HCT116 (cell line): ENCODE measurements at regions not wholly inside any gene's neighbourhood (a gene's known extent, or its start where the extent isn't known, plus 50 kb on each side); places are given as distances from the start of the nearest gene placed in this dataset.

ENCODE experiments used
- ATAC-seq: fragments of 200-7000 bp; cut with Tn5 transposase; 2 replicates; pipeline ENCODE4 v1.9.1; 2020; ENCODE audit warnings: mild to moderate bottlenecking, moderate library complexity
- BruUV-seq: library from RNA; stranded (reverse); fragments of 400-500 nt; replicated peaks from 2 replicates; lab custom pipeline; 2021; lab: Mats Ljungman, UMichigan
- CTCF ChIA-PET: fragments of 300-600 bp; sonication (Branson Sonifier 250); formaldehyde crosslinking; loops from one replicate; lab custom pipeline; 2021; ENCODE audit warnings: antibody characterized with exemption; lab: Charles Lee
- POLR2A ChIA-PET: fragments of 300-600, 350-600 bp; sonication (Branson Sonifier 250); formaldehyde crosslinking; loops from one replicate; lab custom pipeline; 2021; ENCODE audit warnings: antibody characterized with exemption; lab: Charles Lee
- RAD21 ChIA-PET, 2 experiments: fragments of 300-600 bp; sonication (Branson Sonifier 250); formaldehyde crosslinking; loops; one replicate each; lab custom pipeline; 2023; ENCODE audit warnings: low total read pairs in 2 of 2; ENCODE audit not compliant: uncharacterized antibody in 2 of 2, unreplicated experiment in 2 of 2, low non-redundant PET in 1 of 2; lab: Charles Lee
- DNase-seq: peaks from one replicate; pipeline ENCODE4 v3.0.0-alpha.2; 2010; ENCODE audit warnings: low read depth, low spot score
- H2AFZ ChIP-seq: fragments of 200-600 bp; shearing (Covaris generic), sonication (generic); 2 replicates; pipeline ENCODE4 v1.6.1; 2017; ENCODE audit warnings: low read depth, mixed run types, mixed read lengths, antibody characterized with exemption, low read length; ENCODE audit not compliant: poor library complexity, severe bottlenecking
- H3K27ac ChIP-seq: 2 replicates; pipeline ENCODE4 v1.5.1; 2012; ENCODE audit warnings: low read depth, low read length
- H3K27me3 ChIP-seq: fragments of 200-600 bp; sonication (generic); 2 replicates; pipeline ENCODE4 v1.6.1; 2016; ENCODE audit warnings: mixed run types, low read length, mixed read lengths; ENCODE audit not compliant: insufficient read depth
- H3K36me3 ChIP-seq, 2 experiments: fragments of 200-500 bp in 1 of 2; fragments of 200-600 bp in 1 of 2; sonication (Bioruptor generic) in 1 of 2; sonication (generic) in 1 of 2; 2 replicates each; pipeline versions ENCODE4 v1.5.1 to v1.6.1; 2014 to 2016; ENCODE audit warnings: low read length in 2 of 2, inconsistent platforms in 1 of 2, mixed read lengths in 1 of 2, mixed run types in 1 of 2; ENCODE audit not compliant: insufficient read depth in 2 of 2, control insufficient read depth in 1 of 2
- H3K4me1 ChIP-seq, 2 experiments: fragments of 200-600 bp in 1 of 2; sonication (generic) in 1 of 2; 2 replicates each; pipeline versions ENCODE4 v1.5.1 to v1.6.1; 2012 to 2017; ENCODE audit warnings: low read length in 2 of 2, inconsistent platforms in 1 of 2, mild to moderate bottlenecking in 1 of 2, mixed read lengths in 1 of 2, mixed run types in 1 of 2, moderate library complexity in 1 of 2; ENCODE audit not compliant: insufficient read depth in 2 of 2, control insufficient read depth in 1 of 2
- H3K4me2 ChIP-seq: fragments of 200-600 bp; sonication (generic); 2 replicates; pipeline ENCODE4 v1.6.1; 2017; ENCODE audit warnings: mixed run types, low read length, mixed read lengths
- H3K4me3 ChIP-seq, 2 experiments: fragments of 200-600 bp in 1 of 2; sonication (generic) in 1 of 2; replicated peaks in 1 of 2; 2 replicates each; pipeline ENCODE4 v1.5.1; 2011 to 2016; ENCODE audit warnings: low read length in 2 of 2, control low read depth in 1 of 2, low read depth in 1 of 2, mild to moderate bottlenecking in 1 of 2, mixed read lengths in 1 of 2, mixed run types in 1 of 2
- H3K79me2 ChIP-seq: fragments of 200-600 bp; sonication (generic); 2 replicates; pipeline ENCODE4 v1.6.1; 2017; ENCODE audit warnings: mild to moderate bottlenecking, mixed run types, low read length, moderate library complexity, mixed read lengths; ENCODE audit not compliant: insufficient read depth
- H3K9ac ChIP-seq: fragments of 200-600 bp; sonication (generic); 2 replicates; pipeline ENCODE4 v1.6.1; 2016; ENCODE audit warnings: low read length, mixed read lengths
- H3K9me2 ChIP-seq: fragments of 200-600 bp; sonication (generic), shearing (Covaris generic); 2 replicates; pipeline ENCODE4 v1.6.1; 2017; ENCODE audit warnings: mixed run types, mild to moderate bottlenecking, moderate library complexity; ENCODE audit not compliant: insufficient read depth
- H3K9me3 ChIP-seq, 2 experiments: fragments of 200-500 bp in 1 of 2; fragments of 200-600 bp in 1 of 2; sonication (Bioruptor generic) in 1 of 2; sonication (generic) in 1 of 2; 2 replicates each; pipeline ENCODE4 v1.6.1; 2014 to 2017; ENCODE audit warnings: low read length in 2 of 2, mixed read lengths in 2 of 2, inconsistent platforms in 1 of 2, low read depth in 1 of 2, mild to moderate bottlenecking in 1 of 2, mixed run types in 1 of 2, moderate library complexity in 1 of 2; ENCODE audit not compliant: control insufficient read depth in 1 of 2, insufficient read depth in 1 of 2
- H4K20me1 ChIP-seq: fragments of 200-600 bp; sonication (generic), shearing (Covaris generic); 2 replicates; pipeline ENCODE4 v1.6.1; 2017; ENCODE audit warnings: mixed run types, mild to moderate bottlenecking, moderate library complexity; ENCODE audit not compliant: insufficient read depth
- CBX3 ChIP-seq: IDR thresholded peaks from 2 replicates; pipeline ENCODE4 v1.6.1; 2012; ENCODE audit warnings: low read depth
- EGR1 ChIP-seq: IDR thresholded peaks from 2 replicates; pipeline ENCODE4 v1.6.1; 2012; ENCODE audit warnings: low read depth
- EZH2 ChIP-seq: fragments of 200-600 bp; sonication (generic); IDR thresholded peaks from 2 replicates; pipeline ENCODE4 v1.6.1; 2017; ENCODE audit warnings: antibody characterized with exemption, mixed run types
- EZH2phosphoT487 ChIP-seq: fragments of 200-600 bp; IDR thresholded peaks from 2 replicates; pipeline ENCODE4 v1.6.1; 2018; ENCODE audit warnings: antibody characterized with exemption, borderline replicate concordance
- FOSL1 ChIP-seq: IDR thresholded peaks from 2 replicates; pipeline ENCODE4 v1.6.1; 2012; ENCODE audit warnings: low read depth
- JUND ChIP-seq: IDR thresholded peaks from 2 replicates; pipeline ENCODE4 v1.6.1; 2012
- POLR2AphosphoS5 ChIP-seq: IDR thresholded peaks from 2 replicates; pipeline ENCODE4 v1.6.1; 2011; ENCODE audit warnings: mild to moderate bottlenecking, low read depth, low read length, moderate library complexity
- SIN3A ChIP-seq: IDR thresholded peaks from 2 replicates; pipeline ENCODE4 v1.6.1; 2012; ENCODE audit warnings: low read depth
- SP1 ChIP-seq: IDR thresholded peaks from 2 replicates; pipeline ENCODE4 v1.6.1; 2012; ENCODE audit warnings: low read depth
- SRF ChIP-seq: IDR thresholded peaks from 2 replicates; pipeline ENCODE4 v1.6.1; 2012; ENCODE audit warnings: low read depth
- TCF7L2 ChIP-seq: IDR thresholded peaks from 2 replicates; pipeline ENCODE4 v1.7.0; 2011; ENCODE audit warnings: borderline replicate concordance, inconsistent platforms; ENCODE audit not compliant: insufficient read depth, insufficient read length; ENCODE audit errors: extremely low read depth
- YY1 ChIP-seq: IDR thresholded peaks from 2 replicates; pipeline ENCODE4 v1.6.1; 2011; ENCODE audit warnings: low read length, low read depth, moderate library complexity, mild to moderate bottlenecking; ENCODE audit not compliant: insufficient replicate concordance; ENCODE audit errors: extremely low read depth
- ZFX ChIP-seq: fragments of 450-650 bp; IDR thresholded peaks from 2 replicates; pipeline ENCODE4 v1.6.1; 2017
- ZNF274 ChIP-seq: fragments of 200-500 bp; sonication (Bioruptor generic); IDR thresholded peaks from 2 replicates; pipeline ENCODE4 v1.6.1; 2014; ENCODE audit warnings: mild to moderate bottlenecking, low read depth, low read length, inconsistent platforms
- intact Hi-C: fragments of 100-400 bp; cut with micrococcal nuclease; formaldehyde crosslinking; loops from 2 replicates; pipeline ENCODE4 v1.10.0; 2022
- TF ChIP-seq, protein P1 (sequence below): IDR thresholded peaks from 2 replicates; pipeline ENCODE4 v1.6.1; 2012
- TF ChIP-seq, protein P2 (sequence below): IDR thresholded peaks from 2 replicates; pipeline ENCODE4 v1.6.1; 2012; ENCODE audit warnings: low read depth

DNA sequence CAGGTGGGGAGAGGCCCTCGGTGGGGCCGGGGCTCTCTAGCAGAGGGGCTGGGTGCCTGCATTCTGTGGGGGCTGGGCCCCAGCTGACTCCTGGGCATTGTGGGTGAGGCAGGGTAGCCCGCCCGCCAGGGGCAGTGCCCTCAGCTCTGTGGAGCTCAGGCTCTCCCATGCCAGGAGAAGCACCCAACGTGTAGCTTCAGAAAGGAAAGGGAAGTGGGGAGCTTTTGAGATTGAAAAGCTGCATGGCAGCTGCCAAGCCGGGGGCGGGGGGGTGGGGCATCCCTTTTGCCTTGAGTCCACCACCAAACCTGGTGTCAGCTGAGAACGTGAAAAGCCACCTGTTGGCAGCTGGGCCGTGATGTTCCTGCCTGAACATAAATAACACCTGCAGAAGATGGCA lies 192.1 kb upstream of the CIBAR2 start:
- TF ChIP-seq SIN3A: no peak
- no peak for TF ChIP-seq EZH2
- no peak for TF ChIP-seq CBX3
- no peak for TF ChIP-seq SP1
- TF ChIP-seq FOSL1: no peak
- no peak for TF ChIP-seq JUND
- no peak for TF ChIP-seq EZH2phosphoT487
- no peak for TF ChIP-seq TCF7L2
- TF ChIP-seq, protein P1, sequence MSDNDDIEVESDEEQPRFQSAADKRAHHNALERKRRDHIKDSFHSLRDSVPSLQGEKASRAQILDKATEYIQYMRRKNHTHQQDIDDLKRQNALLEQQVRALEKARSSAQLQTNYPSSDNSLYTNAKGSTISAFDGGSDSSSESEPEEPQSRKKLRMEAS: no peak
- TF ChIP-seq SRF: no peak
- TF ChIP-seq YY1: no peak
- TF ChIP-seq POLR2AphosphoS5: no peak
- TF ChIP-seq, protein P2, sequence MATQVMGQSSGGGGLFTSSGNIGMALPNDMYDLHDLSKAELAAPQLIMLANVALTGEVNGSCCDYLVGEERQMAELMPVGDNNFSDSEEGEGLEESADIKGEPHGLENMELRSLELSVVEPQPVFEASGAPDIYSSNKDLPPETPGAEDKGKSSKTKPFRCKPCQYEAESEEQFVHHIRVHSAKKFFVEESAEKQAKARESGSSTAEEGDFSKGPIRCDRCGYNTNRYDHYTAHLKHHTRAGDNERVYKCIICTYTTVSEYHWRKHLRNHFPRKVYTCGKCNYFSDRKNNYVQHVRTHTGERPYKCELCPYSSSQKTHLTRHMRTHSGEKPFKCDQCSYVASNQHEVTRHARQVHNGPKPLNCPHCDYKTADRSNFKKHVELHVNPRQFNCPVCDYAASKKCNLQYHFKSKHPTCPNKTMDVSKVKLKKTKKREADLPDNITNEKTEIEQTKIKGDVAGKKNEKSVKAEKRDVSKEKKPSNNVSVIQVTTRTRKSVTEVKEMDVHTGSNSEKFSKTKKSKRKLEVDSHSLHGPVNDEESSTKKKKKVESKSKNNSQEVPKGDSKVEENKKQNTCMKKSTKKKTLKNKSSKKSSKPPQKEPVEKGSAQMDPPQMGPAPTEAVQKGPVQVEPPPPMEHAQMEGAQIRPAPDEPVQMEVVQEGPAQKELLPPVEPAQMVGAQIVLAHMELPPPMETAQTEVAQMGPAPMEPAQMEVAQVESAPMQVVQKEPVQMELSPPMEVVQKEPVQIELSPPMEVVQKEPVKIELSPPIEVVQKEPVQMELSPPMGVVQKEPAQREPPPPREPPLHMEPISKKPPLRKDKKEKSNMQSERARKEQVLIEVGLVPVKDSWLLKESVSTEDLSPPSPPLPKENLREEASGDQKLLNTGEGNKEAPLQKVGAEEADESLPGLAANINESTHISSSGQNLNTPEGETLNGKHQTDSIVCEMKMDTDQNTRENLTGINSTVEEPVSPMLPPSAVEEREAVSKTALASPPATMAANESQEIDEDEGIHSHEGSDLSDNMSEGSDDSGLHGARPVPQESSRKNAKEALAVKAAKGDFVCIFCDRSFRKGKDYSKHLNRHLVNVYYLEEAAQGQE: no peak
- no peak for TF ChIP-seq ZNF274
- no peak for TF ChIP-seq ZFX
- no peak for TF ChIP-seq EGR1
- no peak overlapping the region; the same call in 1 of the 2 replicates for H3K27ac ChIP-seq
- ChIA-PET CTCF (interaction anchor here (1.1 to 1.8 kb wide), 3 partner anchors 8 to 307 kb away, joined by 3 to 5 read pairs (median 3); no protein-coding TSS in a partner anchor), RAD21 (no interaction called here), POLR2A (no interaction called here)
- H3K4me1 ChIP-seq: peaks cover 48 to 62% of the 10 kb centered on the region in 2 experiments
- no peaks in the 10 kb centered on the region for H3K27me3 ChIP-seq
- intact Hi-C loops: loop anchor here (5.0 kb wide), 1 partner anchor 93 kb away; no protein-coding TSS in a partner anchor
- no peak for ATAC-seq
- no peaks in the 10 kb centered on the region for H3K9me2 ChIP-seq
- H3K79me2 ChIP-seq: no peaks in the 10 kb centered on the region
- H3K9me3 ChIP-seq: no peaks in the 10 kb centered on the region
- no peaks in the 10 kb centered on the region for H4K20me1 ChIP-seq
- H3K4me3 ChIP-seq: no peak overlapping the region
- no peak overlapping the region for H2AFZ ChIP-seq
- H3K36me3 ChIP-seq: no peaks in the 10 kb centered on the region
- no TSS peak for BruUV-seq
- H3K9ac ChIP-seq: no peak overlapping the region
- no peak for DNase-seq
- H3K4me2 ChIP-seq: peak overlapping the region; percentile 79; the same call in 1 of the 2 replicates
